Right lobe of liver (tissue), 6 donors: ENCODE measurements at regions not wholly inside any gene's neighbourhood (a gene's known extent, or its start where the extent isn't known, plus 50 kb on each side); places are given as distances from the start of the nearest gene placed in this dataset.

Source experiments
- ATAC-seq, 4 donors: fragments of 200-7000 bp; cut with Tn5 transposase; one replicate each; pipeline ENCODE4 v1.9.1; 2020; ENCODE audit warnings: mild to moderate bottlenecking in 4 of 4, moderate library complexity in 4 of 4
- DNase-seq, 3 donors: peaks; one replicate each; pipeline ENCODE4 v3.0.0-alpha.2; 2020
- H3K27ac ChIP-seq, 3 donors: fragments of 200-600 bp; one replicate each; pipeline ENCODE4 v1.8.0; 2022
- H3K27me3 ChIP-seq, 2 donors: fragments of 200-600 bp; one replicate each; pipeline ENCODE4 v1.8.0; 2022
- H3K36me3 ChIP-seq, 4 donors: fragments of 200-600 bp; sonication (generic) in 1 of 4; one replicate each; pipeline versions ENCODE4 v1.5.1 to v1.8.0; 2017 to 2022; ENCODE audit warnings: control low read depth in 1 of 4
- H3K4me1 ChIP-seq, 4 donors: fragments of 200-600 bp; sonication (generic) in 1 of 4; one replicate each; pipeline versions ENCODE4 v1.5.1 to v1.8.0; 2017 to 2022; ENCODE audit warnings: control low read depth in 1 of 4
- H3K4me3 ChIP-seq, 3 donors: fragments of 200-600 bp; one replicate each; pipeline ENCODE4 v1.8.0; 2022
- H3K9me3 ChIP-seq, 4 donors: fragments of 200-600 bp; sonication (generic) in 1 of 4; one replicate each; pipeline versions ENCODE4 v1.5.1 to v1.8.0; 2017 to 2022; ENCODE audit warnings: control low read depth in 1 of 4
- CTCF ChIP-seq, 4 donors: fragments of 200-600 bp in 3 of 4; fragments of 450-650 bp in 1 of 4; IDR thresholded peaks; one replicate each; pipeline versions ENCODE4 v1.5.1 to v1.8.0; 2016 to 2022; ENCODE audit warnings: antibody characterized with exemption in 4 of 4, mild to moderate bottlenecking in 2 of 4
- POLR2A ChIP-seq: fragments of 450-650 bp; IDR thresholded peaks from one replicate; pipeline ENCODE4 v1.6.1; 2017; ENCODE audit warnings: antibody characterized with exemption, mild to moderate bottlenecking
- WGBS: methylation state at CpG from one replicate; pipeline ENCODE4 v1.1.6; 2018; ENCODE audit warnings: low coverage, low lambda C conversion rate; ENCODE audit not compliant: insufficient coverage; ENCODE audit errors: missing lambda C conversion rate; 5-methylcytosine and 5-hydroxymethylcytosine counted together
- intact Hi-C, 2 donors: fragments of 100-400 bp; cut with DNase I; formaldehyde crosslinking; loops; one replicate each; pipeline versions ENCODE4 v1.11.2 to v1.14.1; 2022
- donor health status: DM: no; HTN: yes; CAD: no.
- donor health status: DM: no; HTN: no; CAD: no.
- donor health status: DM: no; HTN: no; CAD: no.
- donor health status: DM: no; HTN: yes; CAD: no.
- donor health status: DM: no; HTN: yes; CAD: no.

- H3K4me3 ChIP-seq: no peak overlapping the region
- no peaks in the 10 kb centered on the region for H3K4me1 ChIP-seq
- no peak for ATAC-seq
- H3K36me3 ChIP-seq: no peaks in the 10 kb centered on the region
- no peaks in the 10 kb centered on the region for H3K27me3 ChIP-seq
- no peak for DNase-seq
- H3K27ac ChIP-seq: no peak overlapping the region
- 48% methylated on average over 1 of the region's 1 CpG for WGBS
- H3K9me3 ChIP-seq: no peaks in the 10 kb centered on the region
- intact Hi-C loops: no loop called here
- TF ChIP-seq POLR2A (no peak), CTCF (IDR thresholded peaks at IDR 0.05) (no peak)
Observed at GRCh38 chr3:106191211-106191610, 322.4 kb upstream of the CBLB start.

GRCh38 chr3:106191913-106192312, 323.1 kb upstream of the CBLB start:
- no peak for DNase-seq
- WGBS: 35% methylated on average over 3 of the region's 3 CpGs
- no peak for ATAC-seq
- intact Hi-C loops: no loop called here
- H3K4me3 ChIP-seq: no peak overlapping the region
- H3K36me3 ChIP-seq: no peaks in the 10 kb centered on the region
- no peaks in the 10 kb centered on the region for H3K27me3 ChIP-seq
- H3K9me3 ChIP-seq: no peaks in the 10 kb centered on the region
- no peaks in the 10 kb centered on the region for H3K4me1 ChIP-seq
- TF ChIP-seq POLR2A (no peak), CTCF (IDR thresholded peaks at IDR 0.05) (no peak)
- H3K27ac ChIP-seq: no peak overlapping the region

GRCh38 chr3:106193876-106194275, 325.1 kb upstream of the CBLB start:
- H3K27me3 ChIP-seq: no peaks in the 10 kb centered on the region
- no peak for TF ChIP-seq CTCF (IDR thresholded peaks at IDR 0.05)
- no peak for TF ChIP-seq POLR2A
- 61% methylated on average over 2 of the region's 2 CpGs for WGBS
- H3K36me3 ChIP-seq: no peaks in the 10 kb centered on the region
- no peak overlapping the region for H3K4me3 ChIP-seq
- no peak for ATAC-seq
- no peak for DNase-seq
- no peaks in the 10 kb centered on the region for H3K9me3 ChIP-seq
- H3K4me1 ChIP-seq: no peaks in the 10 kb centered on the region
- intact Hi-C loops: no loop called here
- H3K27ac ChIP-seq: no peak overlapping the region

GRCh38 chr3:106194726-106195125, 325.9 kb upstream of the CBLB start:
- intact Hi-C loops: no loop called here
- Histone ChIP-seq H3K27ac (no peak overlapping the region), H3K36me3 (no peaks in the 10 kb centered on the region), H3K9me3 (no peaks in the 10 kb centered on the region), H3K4me3 (no peak overlapping the region), H3K4me1 (no peaks in the 10 kb centered on the region), H3K27me3 (no peaks in the 10 kb centered on the region)
- WGBS: 93% methylated on average over 1 of the region's 1 CpG
- TF ChIP-seq CTCF (IDR thresholded peaks at IDR 0.05) (no peak), POLR2A (no peak)
- no peak for DNase-seq
- ATAC-seq: no peak

GRCh38 chr3:106197532-106198194, 328.9 kb upstream of the CBLB start:
- Histone ChIP-seq H3K27me3 (no peaks in the 10 kb centered on the region), H3K36me3 (no peaks in the 10 kb centered on the region), H3K27ac (no peak overlapping the region), H3K4me3 (no peak overlapping the region), H3K9me3 (no peaks in the 10 kb centered on the region), H3K4me1 (no peaks in the 10 kb centered on the region)
- WGBS: 37% methylated on average over 4 of the region's 4 CpGs
- ATAC-seq (no peak), DNase-seq (no peak)
- intact Hi-C loops: no loop called here
- no peak for TF ChIP-seq CTCF (IDR thresholded peaks at IDR 0.05)
- TF ChIP-seq POLR2A: no peak
